ENCODE measurements at regions not wholly inside any gene's neighbourhood (a gene's known extent, or its start where the extent isn't known, plus 50 kb on each side); places are given as distances from the start of the nearest gene placed in this dataset.

DNA sequence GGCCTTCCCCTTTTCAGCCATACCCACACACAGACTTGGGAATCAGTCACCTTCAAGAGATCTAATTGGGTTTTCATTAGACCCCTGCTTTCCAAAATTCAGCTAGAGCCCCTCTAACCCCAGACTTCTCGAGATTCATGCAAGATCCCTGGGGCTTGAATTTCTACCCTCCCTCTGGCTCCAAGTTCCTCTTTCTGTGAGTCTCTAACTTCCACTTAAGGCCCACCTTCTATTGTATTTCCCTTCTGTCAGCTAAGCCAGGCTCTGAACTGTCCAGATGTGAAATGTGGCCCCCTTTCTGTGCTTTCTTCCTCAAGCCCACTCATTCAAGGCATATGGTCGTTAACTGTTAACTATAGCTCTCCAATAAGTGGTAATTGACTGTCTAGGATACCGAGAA is 132.2 kb downstream of the ZNF365 start:
- Mint-ChIP-seq H3K9me3 (no peaks in the 10 kb centered on the region), H3K27ac (no peak overlapping the region), H3K27me3 (ENCODE audit: insufficient read depth, low read depth, poor library complexity) (peaks cover 2% of the 10 kb centered on the region), H3K4me1 (peaks cover 41% of the 10 kb centered on the region), H3K36me3 (ENCODE audit: low read depth) (no peaks in the 10 kb centered on the region), H3K4me3 (no peak overlapping the region)
- Histone ChIP-seq H3K4me1 (ENCODE audit: insufficient read depth) (peaks cover 48% of the 10 kb centered on the region), H3K79me2 (replicated peaks; ENCODE audit: insufficient read depth) (no peaks in the 10 kb centered on the region), H3K9me2 (ENCODE audit: insufficient read depth) (peaks cover 15% of the 10 kb centered on the region; the same call in 1 of the 2 replicates), H3K36me3 (ENCODE audit: insufficient read depth) (no peaks in the 10 kb centered on the region), H2AFZ (no peak overlapping the region), H3K4me2 (0 out of 2 replicates have a peak overlapping the region, but pooled peaks have one; percentile 58), H3F3A (replicated peaks; ENCODE audit: low read depth) (no peaks in the 10 kb centered on the region), H3K27me3 (ENCODE audit: insufficient read depth) (no peaks in the 10 kb centered on the region), H3K27ac (ENCODE audit: low read depth) (no peak overlapping the region), H4K20me1 (replicated peaks; ENCODE audit: insufficient read depth) (no peaks in the 10 kb centered on the region), H3K4me3 (no peak overlapping the region)
- ATAC-seq, result no peak
- TF ChIP-seq JUNB (IDR thresholded peaks at IDR 0.05; ENCODE audit: unreplicated experiment) (no peak), EZH2 (IDR thresholded peaks at IDR 0.05; ENCODE audit: low read depth, unreplicated experiment) (no peak)
- TF ChIP-seq, protein P1, sequence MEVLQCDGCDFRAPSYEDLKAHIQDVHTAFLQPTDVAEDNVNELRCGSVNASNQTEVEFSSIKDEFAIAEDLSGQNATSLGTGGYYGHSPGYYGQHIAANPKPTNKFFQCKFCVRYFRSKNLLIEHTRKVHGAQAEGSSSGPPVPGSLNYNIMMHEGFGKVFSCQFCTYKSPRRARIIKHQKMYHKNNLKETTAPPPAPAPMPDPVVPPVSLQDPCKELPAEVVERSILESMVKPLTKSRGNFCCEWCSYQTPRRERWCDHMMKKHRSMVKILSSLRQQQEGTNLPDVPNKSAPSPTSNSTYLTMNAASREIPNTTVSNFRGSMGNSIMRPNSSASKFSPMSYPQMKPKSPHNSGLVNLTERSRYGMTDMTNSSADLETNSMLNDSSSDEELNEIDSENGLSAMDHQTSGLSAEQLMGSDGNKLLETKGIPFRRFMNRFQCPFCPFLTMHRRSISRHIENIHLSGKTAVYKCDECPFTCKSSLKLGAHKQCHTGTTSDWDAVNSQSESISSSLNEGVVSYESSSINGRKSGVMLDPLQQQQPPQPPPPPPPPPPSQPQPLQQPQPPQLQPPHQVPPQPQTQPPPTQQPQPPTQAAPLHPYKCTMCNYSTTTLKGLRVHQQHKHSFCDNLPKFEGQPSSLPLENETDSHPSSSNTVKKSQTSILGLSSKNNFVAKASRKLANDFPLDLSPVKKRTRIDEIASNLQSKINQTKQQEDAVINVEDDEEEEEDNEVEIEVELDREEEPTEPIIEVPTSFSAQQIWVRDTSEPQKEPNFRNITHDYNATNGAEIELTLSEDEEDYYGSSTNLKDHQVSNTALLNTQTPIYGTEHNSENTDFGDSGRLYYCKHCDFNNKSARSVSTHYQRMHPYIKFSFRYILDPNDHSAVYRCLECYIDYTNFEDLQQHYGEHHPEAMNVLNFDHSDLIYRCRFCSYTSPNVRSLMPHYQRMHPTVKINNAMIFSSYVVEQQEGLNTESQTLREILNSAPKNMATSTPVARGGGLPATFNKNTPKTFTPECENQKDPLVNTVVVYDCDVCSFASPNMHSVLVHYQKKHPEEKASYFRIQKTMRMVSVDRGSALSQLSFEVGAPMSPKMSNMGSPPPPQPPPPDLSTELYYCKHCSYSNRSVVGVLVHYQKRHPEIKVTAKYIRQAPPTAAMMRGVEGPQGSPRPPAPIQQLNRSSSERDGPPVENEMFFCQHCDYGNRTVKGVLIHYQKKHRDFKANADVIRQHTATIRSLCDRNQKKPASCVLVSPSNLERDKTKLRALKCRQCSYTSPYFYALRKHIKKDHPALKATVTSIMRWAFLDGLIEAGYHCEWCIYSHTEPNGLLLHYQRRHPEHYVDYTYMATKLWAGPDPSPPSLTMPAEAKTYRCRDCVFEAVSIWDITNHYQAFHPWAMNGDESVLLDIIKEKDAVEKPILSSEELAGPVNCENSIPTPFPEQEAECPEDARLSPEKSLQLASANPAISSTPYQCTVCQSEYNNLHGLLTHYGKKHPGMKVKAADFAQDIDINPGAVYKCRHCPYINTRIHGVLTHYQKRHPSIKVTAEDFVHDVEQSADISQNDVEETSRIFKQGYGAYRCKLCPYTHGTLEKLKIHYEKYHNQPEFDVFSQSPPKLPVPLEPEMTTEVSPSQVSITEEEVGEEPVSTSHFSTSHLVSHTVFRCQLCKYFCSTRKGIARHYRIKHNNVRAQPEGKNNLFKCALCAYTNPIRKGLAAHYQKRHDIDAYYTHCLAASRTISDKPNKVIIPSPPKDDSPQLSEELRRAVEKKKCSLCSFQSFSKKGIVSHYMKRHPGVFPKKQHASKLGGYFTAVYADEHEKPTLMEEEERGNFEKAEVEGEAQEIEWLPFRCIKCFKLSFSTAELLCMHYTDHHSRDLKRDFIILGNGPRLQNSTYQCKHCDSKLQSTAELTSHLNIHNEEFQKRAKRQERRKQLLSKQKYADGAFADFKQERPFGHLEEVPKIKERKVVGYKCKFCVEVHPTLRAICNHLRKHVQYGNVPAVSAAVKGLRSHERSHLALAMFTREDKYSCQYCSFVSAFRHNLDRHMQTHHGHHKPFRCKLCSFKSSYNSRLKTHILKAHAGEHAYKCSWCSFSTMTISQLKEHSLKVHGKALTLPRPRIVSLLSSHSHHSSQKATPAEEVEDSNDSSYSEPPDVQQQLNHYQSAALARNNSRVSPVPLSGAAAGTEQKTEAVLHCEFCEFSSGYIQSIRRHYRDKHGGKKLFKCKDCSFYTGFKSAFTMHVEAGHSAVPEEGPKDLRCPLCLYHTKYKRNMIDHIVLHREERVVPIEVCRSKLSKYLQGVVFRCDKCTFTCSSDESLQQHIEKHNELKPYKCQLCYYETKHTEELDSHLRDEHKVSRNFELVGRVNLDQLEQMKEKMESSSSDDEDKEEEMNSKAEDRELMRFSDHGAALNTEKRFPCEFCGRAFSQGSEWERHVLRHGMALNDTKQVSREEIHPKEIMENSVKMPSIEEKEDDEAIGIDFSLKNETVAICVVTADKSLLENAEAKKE (CRISPR knock-in tag; IDR thresholded peaks at IDR 0.05), result no peak
- DNase-seq (ENCODE audit: low spot score), result no peak

DNA sequence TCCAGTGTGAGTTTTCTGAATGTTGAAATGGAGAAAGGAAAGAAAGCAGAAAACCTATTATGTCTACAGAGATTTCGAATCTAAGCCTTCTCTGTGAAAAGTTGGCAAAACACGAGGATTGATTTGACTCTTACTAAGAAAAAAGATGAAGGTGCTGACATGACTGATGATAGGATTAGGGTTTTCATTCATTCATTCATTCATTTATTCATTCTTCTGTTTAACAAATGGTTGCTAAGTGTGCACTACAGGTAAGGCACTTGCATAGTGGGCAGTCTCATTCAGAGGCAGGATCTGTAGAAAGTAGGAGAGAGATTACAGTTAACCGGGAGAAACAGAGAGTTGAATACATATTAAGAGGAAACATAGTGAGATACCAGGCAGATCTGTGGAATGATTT is 137.1 kb downstream of the ZNF365 start:
- Histone ChIP-seq H4K20me1 (replicated peaks; ENCODE audit: insufficient read depth) (no peaks in the 10 kb centered on the region), H3F3A (replicated peaks; ENCODE audit: low read depth) (no peaks in the 10 kb centered on the region), H3K79me2 (replicated peaks; ENCODE audit: insufficient read depth) (no peaks in the 10 kb centered on the region), H3K4me2 (no peak overlapping the region), H3K27ac (ENCODE audit: low read depth) (no peak overlapping the region), H3K4me1 (ENCODE audit: insufficient read depth) (peaks cover 16% of the 10 kb centered on the region), H3K36me3 (ENCODE audit: insufficient read depth) (no peaks in the 10 kb centered on the region), H3K27me3 (ENCODE audit: insufficient read depth) (no peaks in the 10 kb centered on the region), H3K4me3 (no peak overlapping the region), H2AFZ (no peak overlapping the region), H3K9me2 (ENCODE audit: insufficient read depth) (peaks cover 17% of the 10 kb centered on the region; the same call in 1 of the 2 replicates)
- H3K4me3 Mint-ChIP-seq, result no peak overlapping the region
- no peak for DNase-seq (ENCODE audit: low spot score)
- no peaks in the 10 kb centered on the region for H3K36me3 Mint-ChIP-seq (ENCODE audit: low read depth)
- peaks cover 11% of the 10 kb centered on the region for H3K4me1 Mint-ChIP-seq
- peaks cover 6% of the 10 kb centered on the region for H3K27me3 Mint-ChIP-seq (ENCODE audit: insufficient read depth, low read depth, poor library complexity)
- no peak overlapping the region for H3K27ac Mint-ChIP-seq
- ATAC-seq, result no peak
- no peaks in the 10 kb centered on the region for H3K9me3 Mint-ChIP-seq
- TF ChIP-seq CREB1 (CRISPR knock-in tag; IDR thresholded peaks at IDR 0.05; ENCODE audit: low read depth) (no peak), ZNF114 (CRISPR knock-in tag; IDR thresholded peaks at IDR 0.05) (no peak), EZH2phosphoT487 (IDR thresholded peaks at IDR 0.05; ENCODE audit: unreplicated experiment) (no peak), POLR2AphosphoS5 (IDR thresholded peaks at IDR 0.05; ENCODE audit: low read depth) (no peak)
- TF ChIP-seq, protein P1 (CRISPR knock-in tag; IDR thresholded peaks at IDR 0.05), result no peak
